ENCODE measurements at regions not wholly inside any gene's neighbourhood (a gene's known extent, or its start where the extent isn't known, plus 50 kb on each side); places are given as distances from the start of the nearest gene placed in this dataset.
"Not testable (repeated sequence)": the region's sequence is repeated elsewhere in the genome, so short reads cannot be mapped to it uniquely, and the experiment has no call there.

- no peaks in the 10 kb centered on the region for H3K9me3 ChIP-seq (ENCODE audit: control insufficient read depth in 2 of 2, low read length in 2 of 2)
- no peaks in the 10 kb centered on the region for H3K27me3 ChIP-seq (ENCODE audit: control insufficient read depth in 2 of 2, insufficient read depth in 2 of 2, low read length in 2 of 2)
- H3K36me3 ChIP-seq (ENCODE audit: control insufficient read depth in 2 of 2, insufficient read depth in 2 of 2, low read length in 2 of 2): no peaks in the 10 kb centered on the region
- H3K4me1 ChIP-seq (ENCODE audit: control insufficient read depth in 2 of 2, insufficient read depth in 2 of 2, low read length in 2 of 2): no peaks in the 10 kb centered on the region
- no peak overlapping the region for H3K4me3 ChIP-seq (ENCODE audit: low read length in 2 of 2)
- H3K27ac ChIP-seq (ENCODE audit: low read depth in 2 of 2, low read length in 2 of 2): no peak overlapping the region
- H3K9ac ChIP-seq (ENCODE audit: low read depth in 1 of 2, low read length in 2 of 2): no peak overlapping the region
These were observed 674.8 kb downstream of the RAPGEF2 start for GRCh38 chr4:159777689-159778088.

GRCh38 chr4:159778298-159778697, 675.4 kb downstream of the RAPGEF2 start:
- no peaks in the 10 kb centered on the region for H3K4me1 ChIP-seq (ENCODE audit: control insufficient read depth in 2 of 2, insufficient read depth in 2 of 2, low read length in 2 of 2)
- no peaks in the 10 kb centered on the region for H3K9me3 ChIP-seq (ENCODE audit: control insufficient read depth in 2 of 2, low read length in 2 of 2)
- no peak overlapping the region for H3K9ac ChIP-seq (ENCODE audit: low read depth in 1 of 2, low read length in 2 of 2)
- H3K4me3 ChIP-seq (ENCODE audit: low read length in 2 of 2): no peak overlapping the region
- no peak overlapping the region for H3K27ac ChIP-seq (ENCODE audit: low read depth in 2 of 2, low read length in 2 of 2)
- no peaks in the 10 kb centered on the region for H3K36me3 ChIP-seq (ENCODE audit: control insufficient read depth in 2 of 2, insufficient read depth in 2 of 2, low read length in 2 of 2)
- H3K27me3 ChIP-seq (ENCODE audit: control insufficient read depth in 2 of 2, insufficient read depth in 2 of 2, low read length in 2 of 2): no peaks in the 10 kb centered on the region

DNA sequence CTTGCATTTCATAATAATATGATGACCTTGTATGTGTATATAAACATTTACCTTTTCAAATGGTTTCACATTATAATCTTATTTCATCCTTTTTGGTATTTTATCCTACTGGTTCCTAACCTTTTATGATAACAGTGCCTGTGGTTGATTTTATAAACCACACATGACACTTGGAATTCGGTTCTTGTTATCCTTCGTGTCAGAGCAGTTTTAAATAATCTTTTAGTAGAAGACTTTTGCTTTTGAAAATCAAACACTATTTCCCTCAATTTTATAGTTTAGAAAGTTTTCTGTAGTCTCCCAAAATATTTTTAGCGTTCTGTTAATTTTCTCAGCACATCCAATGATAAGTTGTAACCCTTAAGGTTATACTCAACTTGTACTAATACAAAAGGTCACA, 676.8 kb downstream of the RAPGEF2 start:
- Histone ChIP-seq H3K36me3 (ENCODE audit: control insufficient read depth in 2 of 2, insufficient read depth in 2 of 2, low read length in 2 of 2) (no peaks in the 10 kb centered on the region), H3K27me3 (ENCODE audit: control insufficient read depth in 2 of 2, insufficient read depth in 2 of 2, low read length in 2 of 2) (no peaks in the 10 kb centered on the region), H3K9me3 (ENCODE audit: control insufficient read depth in 2 of 2, low read length in 2 of 2) (no peaks in the 10 kb centered on the region), H3K4me1 (ENCODE audit: control insufficient read depth in 2 of 2, insufficient read depth in 2 of 2, low read length in 2 of 2) (no peaks in the 10 kb centered on the region), H3K9ac (ENCODE audit: low read depth in 1 of 2, low read length in 2 of 2) (no peak overlapping the region), H3K27ac (ENCODE audit: low read depth in 2 of 2, low read length in 2 of 2) (no peak overlapping the region), H3K4me3 (ENCODE audit: low read length in 2 of 2) (no peak overlapping the region)

GRCh38 chr4:159780196-159780922, 677.5 kb downstream of the RAPGEF2 start:
- no peak overlapping the region for H3K27ac ChIP-seq (ENCODE audit: low read depth in 2 of 2, low read length in 2 of 2)
- no peak overlapping the region for H3K9ac ChIP-seq (ENCODE audit: low read depth in 1 of 2, low read length in 2 of 2)
- H3K4me3 ChIP-seq (ENCODE audit: low read length in 2 of 2): no peak overlapping the region
- no peaks in the 10 kb centered on the region for H3K36me3 ChIP-seq (ENCODE audit: control insufficient read depth in 2 of 2, insufficient read depth in 2 of 2, low read length in 2 of 2)
- no peaks in the 10 kb centered on the region for H3K27me3 ChIP-seq (ENCODE audit: control insufficient read depth in 2 of 2, insufficient read depth in 2 of 2, low read length in 2 of 2)
- H3K4me1 ChIP-seq (ENCODE audit: control insufficient read depth in 2 of 2, insufficient read depth in 2 of 2, low read length in 2 of 2): no peaks in the 10 kb centered on the region
- H3K9me3 ChIP-seq (ENCODE audit: control insufficient read depth in 2 of 2, low read length in 2 of 2): no peaks in the 10 kb centered on the region

DNA sequence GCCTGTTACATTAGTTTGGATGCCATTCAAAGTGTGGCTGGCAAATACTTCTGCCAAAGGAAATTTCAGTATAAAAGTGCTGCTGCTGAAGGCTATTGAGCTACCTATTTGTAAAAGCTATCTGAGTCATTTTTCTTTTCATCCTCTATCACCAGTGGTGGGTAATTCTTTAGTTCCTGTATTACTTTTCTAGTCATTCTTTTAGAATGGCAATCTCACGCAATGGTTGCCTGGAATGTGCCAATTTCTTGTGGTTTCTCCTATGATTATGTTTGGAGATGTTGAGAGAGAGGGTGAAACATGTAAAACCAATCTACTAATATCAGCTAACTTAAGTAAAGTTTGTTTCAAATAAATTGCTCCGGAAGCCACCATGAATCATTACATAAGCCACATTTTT, 685.0 kb downstream of the RAPGEF2 start:
- Histone ChIP-seq H3K9me3 (ENCODE audit: control insufficient read depth in 2 of 2, low read length in 2 of 2) (no peaks in the 10 kb centered on the region), H3K27ac (ENCODE audit: low read depth in 2 of 2, low read length in 2 of 2) (no peak overlapping the region), H3K9ac (ENCODE audit: low read depth in 1 of 2, low read length in 2 of 2) (no peak overlapping the region), H3K4me3 (ENCODE audit: low read length in 2 of 2) (no peak overlapping the region), H3K27me3 (ENCODE audit: control insufficient read depth in 2 of 2, insufficient read depth in 2 of 2, low read length in 2 of 2) (no peaks in the 10 kb centered on the region), H3K36me3 (ENCODE audit: control insufficient read depth in 2 of 2, insufficient read depth in 2 of 2, low read length in 2 of 2) (no peaks in the 10 kb centered on the region), H3K4me1 (ENCODE audit: control insufficient read depth in 2 of 2, insufficient read depth in 2 of 2, low read length in 2 of 2) (no peaks in the 10 kb centered on the region)

DNA sequence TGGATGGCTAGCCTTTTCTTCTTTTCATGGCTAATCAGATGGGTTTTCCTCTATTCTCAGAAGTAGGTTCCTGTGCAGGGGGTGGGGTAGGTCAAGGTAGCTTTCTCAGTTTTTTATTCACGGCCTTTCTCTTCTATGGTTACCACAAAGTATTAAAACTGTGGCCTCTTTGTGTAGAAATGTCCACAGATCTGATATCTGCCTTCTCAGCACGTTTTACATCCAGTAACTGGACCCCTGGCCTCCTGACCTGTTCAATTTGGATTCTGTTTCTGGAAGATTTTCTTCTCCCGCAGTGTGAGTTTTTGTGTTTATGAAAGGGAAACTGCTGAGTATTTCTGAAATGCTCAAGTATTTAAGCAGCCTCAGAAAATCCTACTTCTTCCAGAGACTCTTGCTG, 688.5 kb downstream of the RAPGEF2 start:
- Histone ChIP-seq H3K27me3 (ENCODE audit: control insufficient read depth in 2 of 2, insufficient read depth in 2 of 2, low read length in 2 of 2) (no peaks in the 10 kb centered on the region), H3K4me1 (ENCODE audit: control insufficient read depth in 2 of 2, insufficient read depth in 2 of 2, low read length in 2 of 2) (no peaks in the 10 kb centered on the region), H3K36me3 (ENCODE audit: control insufficient read depth in 2 of 2, insufficient read depth in 2 of 2, low read length in 2 of 2) (no peaks in the 10 kb centered on the region), H3K27ac (ENCODE audit: low read depth in 2 of 2, low read length in 2 of 2) (no peak overlapping the region), H3K9me3 (ENCODE audit: control insufficient read depth in 2 of 2, low read length in 2 of 2) (no peaks in the 10 kb centered on the region), H3K9ac (ENCODE audit: low read depth in 1 of 2, low read length in 2 of 2) (no peak overlapping the region), H3K4me3 (ENCODE audit: low read length in 2 of 2) (no peak overlapping the region)

DNA sequence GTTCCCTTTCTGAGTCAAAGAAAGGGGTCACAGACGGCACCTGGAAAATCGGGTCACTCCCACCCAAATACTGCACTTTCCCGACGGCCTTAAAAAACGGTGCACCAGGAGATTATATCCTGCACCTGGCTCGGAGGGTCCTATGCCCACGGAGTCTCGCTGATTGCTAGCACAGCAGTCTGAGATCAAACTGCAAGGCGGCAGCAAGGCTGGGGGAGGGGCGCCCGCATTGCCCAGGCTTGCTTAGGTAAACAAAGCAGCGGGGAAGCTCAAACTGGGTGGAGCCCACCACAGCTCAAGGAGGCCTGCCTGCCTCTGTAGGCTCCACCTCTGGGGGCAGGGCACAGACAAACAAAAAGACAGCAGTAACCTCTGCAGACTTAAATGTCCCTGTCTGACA, 701.7 kb downstream of the RAPGEF2 start:
- H3K27me3 ChIP-seq (ENCODE audit: control insufficient read depth in 2 of 2, insufficient read depth in 2 of 2, low read length in 2 of 2); H3K4me1 ChIP-seq (ENCODE audit: control insufficient read depth in 2 of 2, insufficient read depth in 2 of 2, low read length in 2 of 2); H3K27ac ChIP-seq (ENCODE audit: low read depth in 2 of 2, low read length in 2 of 2); H3K9ac ChIP-seq (ENCODE audit: low read depth in 1 of 2, low read length in 2 of 2); H3K9me3 ChIP-seq (ENCODE audit: control insufficient read depth in 2 of 2, low read length in 2 of 2); H3K36me3 ChIP-seq (ENCODE audit: control insufficient read depth in 2 of 2, insufficient read depth in 2 of 2, low read length in 2 of 2); H3K4me3 ChIP-seq (ENCODE audit: low read length in 2 of 2): not testable (repeated sequence)

DNA sequence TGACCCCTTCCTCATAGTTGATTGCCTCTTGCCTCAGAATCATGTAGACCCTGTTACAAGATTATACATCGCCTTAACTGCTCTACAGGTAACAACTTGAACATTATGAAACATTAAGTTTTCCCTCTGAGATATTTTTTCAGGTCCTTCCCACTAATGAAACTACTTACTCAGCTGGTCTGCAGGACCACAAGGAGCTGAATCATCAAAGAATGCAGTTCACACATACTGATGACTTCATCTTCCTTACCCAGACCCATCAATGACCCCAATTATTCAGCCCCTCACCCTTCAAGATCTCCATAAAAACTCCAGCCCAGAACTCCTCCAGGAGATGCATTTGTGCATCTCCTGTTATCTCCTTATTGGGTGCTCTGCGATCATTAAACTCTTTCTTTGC, 720.9 kb downstream of the RAPGEF2 start:
- H3K4me3 ChIP-seq (ENCODE audit: low read length in 2 of 2): no peak overlapping the region
- no peaks in the 10 kb centered on the region for H3K4me1 ChIP-seq (ENCODE audit: control insufficient read depth in 2 of 2, insufficient read depth in 2 of 2, low read length in 2 of 2)
- H3K27me3 ChIP-seq (ENCODE audit: control insufficient read depth in 2 of 2, insufficient read depth in 2 of 2, low read length in 2 of 2): no peaks in the 10 kb centered on the region
- H3K27ac ChIP-seq (ENCODE audit: low read depth in 2 of 2, low read length in 2 of 2): no peak overlapping the region
- no peaks in the 10 kb centered on the region for H3K36me3 ChIP-seq (ENCODE audit: control insufficient read depth in 2 of 2, insufficient read depth in 2 of 2, low read length in 2 of 2)
- H3K9ac ChIP-seq (ENCODE audit: low read depth in 1 of 2, low read length in 2 of 2): no peak overlapping the region
- no peaks in the 10 kb centered on the region for H3K9me3 ChIP-seq (ENCODE audit: control insufficient read depth in 2 of 2, low read length in 2 of 2)

- Histone ChIP-seq H3K36me3 (ENCODE audit: control insufficient read depth in 2 of 2, insufficient read depth in 2 of 2, low read length in 2 of 2) (no peaks in the 10 kb centered on the region), H3K9me3 (ENCODE audit: control insufficient read depth in 2 of 2, low read length in 2 of 2) (no peaks in the 10 kb centered on the region), H3K4me1 (ENCODE audit: control insufficient read depth in 2 of 2, insufficient read depth in 2 of 2, low read length in 2 of 2) (no peaks in the 10 kb centered on the region), H3K27ac (ENCODE audit: low read depth in 2 of 2, low read length in 2 of 2) (no peak overlapping the region), H3K27me3 (ENCODE audit: control insufficient read depth in 2 of 2, insufficient read depth in 2 of 2, low read length in 2 of 2) (no peaks in the 10 kb centered on the region), H3K9ac (ENCODE audit: low read depth in 1 of 2, low read length in 2 of 2) (no peak overlapping the region), H3K4me3 (ENCODE audit: low read length in 2 of 2) (no peak overlapping the region)
These were observed 725.8 kb downstream of the RAPGEF2 start for GRCh38 chr4:159828687-159829086.

GRCh38 chr4:159829184-159829583, 726.3 kb downstream of the RAPGEF2 start:
- Histone ChIP-seq H3K4me3 (ENCODE audit: low read length in 2 of 2) (no peak overlapping the region), H3K27ac (ENCODE audit: low read depth in 2 of 2, low read length in 2 of 2) (no peak overlapping the region), H3K9me3 (ENCODE audit: control insufficient read depth in 2 of 2, low read length in 2 of 2) (no peaks in the 10 kb centered on the region), H3K27me3 (ENCODE audit: control insufficient read depth in 2 of 2, insufficient read depth in 2 of 2, low read length in 2 of 2) (no peaks in the 10 kb centered on the region), H3K36me3 (ENCODE audit: control insufficient read depth in 2 of 2, insufficient read depth in 2 of 2, low read length in 2 of 2) (no peaks in the 10 kb centered on the region), H3K9ac (ENCODE audit: low read depth in 1 of 2, low read length in 2 of 2) (no peak overlapping the region), H3K4me1 (ENCODE audit: control insufficient read depth in 2 of 2, insufficient read depth in 2 of 2, low read length in 2 of 2) (no peaks in the 10 kb centered on the region)

DNA sequence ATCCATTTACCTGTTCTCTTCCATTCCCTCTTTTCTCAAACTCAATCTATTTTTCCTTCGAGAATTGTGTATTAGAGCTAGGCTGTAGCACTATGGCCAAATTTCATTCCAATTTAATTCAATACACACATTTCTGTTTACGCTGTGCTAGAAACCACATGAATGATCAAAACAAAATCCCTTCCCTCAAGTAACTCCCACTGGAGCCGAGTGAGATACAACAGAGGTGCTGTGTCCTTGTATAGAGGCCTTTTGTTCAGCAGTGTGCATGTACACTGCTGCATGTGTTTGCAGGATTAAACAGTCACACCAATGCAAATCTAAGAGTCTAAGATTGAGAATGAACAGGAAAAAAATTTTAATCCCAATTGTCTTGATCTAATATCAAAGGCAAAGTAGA, 734.2 kb downstream of the RAPGEF2 start:
- no peaks in the 10 kb centered on the region for H3K36me3 ChIP-seq (ENCODE audit: control insufficient read depth in 2 of 2, insufficient read depth in 2 of 2, low read length in 2 of 2)
- H3K4me1 ChIP-seq (ENCODE audit: control insufficient read depth in 2 of 2, insufficient read depth in 2 of 2, low read length in 2 of 2): no peaks in the 10 kb centered on the region
- H3K27ac ChIP-seq (ENCODE audit: low read depth in 2 of 2, low read length in 2 of 2): no peak overlapping the region
- no peaks in the 10 kb centered on the region for H3K9me3 ChIP-seq (ENCODE audit: control insufficient read depth in 2 of 2, low read length in 2 of 2)
- H3K9ac ChIP-seq (ENCODE audit: low read depth in 1 of 2, low read length in 2 of 2): no peak overlapping the region
- H3K4me3 ChIP-seq (ENCODE audit: low read length in 2 of 2): no peak overlapping the region
- H3K27me3 ChIP-seq (ENCODE audit: control insufficient read depth in 2 of 2, insufficient read depth in 2 of 2, low read length in 2 of 2): no peaks in the 10 kb centered on the region

Data from mucosa of rectum (tissue), 2 donors.